Type B pancreatic cell (in vitro differentiated cells): ENCODE measurements at regions not wholly inside any gene's neighbourhood (a gene's known extent, or its start where the extent isn't known, plus 50 kb on each side); places are given as distances from the start of the nearest gene placed in this dataset.

Experiments used
- DNase-seq: peaks from one replicate; pipeline ENCODE4 v3.0.0; 2021; ENCODE audit warnings: mixed read lengths; ENCODE audit not compliant: unreplicated experiment; ENCODE audit errors: extremely low spot score
- H3K27ac Mint-ChIP-seq: 2 replicates; pipeline ENCODE4 v1.8.0; 2021; ENCODE audit warnings: mild to moderate bottlenecking, mixed read lengths
- H3K27me3 Mint-ChIP-seq: 2 replicates; pipeline ENCODE4 v1.8.0; 2021; ENCODE audit warnings: mixed read lengths
- H3K36me3 Mint-ChIP-seq: 2 replicates; pipeline ENCODE4 v1.8.0; 2021; ENCODE audit warnings: mixed read lengths
- H3K4me1 Mint-ChIP-seq: one replicate; pipeline ENCODE4 v1.8.0; 2021; ENCODE audit warnings: mixed read lengths; ENCODE audit not compliant: unreplicated experiment
- H3K4me3 Mint-ChIP-seq: 2 replicates; pipeline ENCODE4 v1.8.0; 2021; ENCODE audit warnings: mild to moderate bottlenecking, mixed read lengths
- H3K9me3 Mint-ChIP-seq: 2 replicates; pipeline ENCODE4 v1.8.0; 2021; ENCODE audit warnings: mixed read lengths
- TF ChIP-seq, protein P1 (sequence below): fragments of 200-600 bp; sonication (generic); conservative IDR thresholded peaks from 2 replicates; pipeline ENCODE4 v1.5.0; 2021; ENCODE audit warnings: antibody characterized with exemption, mild to moderate bottlenecking

DNA sequence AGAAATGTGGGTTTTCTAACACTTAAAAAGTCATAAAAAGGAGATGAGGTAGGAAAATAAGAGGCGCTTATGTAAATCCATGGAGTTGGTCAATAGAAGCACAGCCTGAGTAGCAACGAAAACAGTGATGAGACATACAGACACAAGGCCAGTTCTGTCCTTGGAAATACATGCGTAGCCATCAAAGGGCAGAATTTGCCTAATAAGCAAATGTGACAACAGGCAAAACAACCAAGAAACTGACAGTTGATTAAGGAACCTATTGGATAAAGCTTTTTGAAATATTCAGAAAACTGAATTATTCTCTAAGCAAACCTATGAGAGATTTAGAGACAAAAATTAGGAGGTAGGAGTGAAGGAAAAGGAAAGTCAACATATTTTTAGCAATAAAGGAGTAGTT, 586.3 kb downstream of the PLCL1 start:
- TF ChIP-seq, protein P1, sequence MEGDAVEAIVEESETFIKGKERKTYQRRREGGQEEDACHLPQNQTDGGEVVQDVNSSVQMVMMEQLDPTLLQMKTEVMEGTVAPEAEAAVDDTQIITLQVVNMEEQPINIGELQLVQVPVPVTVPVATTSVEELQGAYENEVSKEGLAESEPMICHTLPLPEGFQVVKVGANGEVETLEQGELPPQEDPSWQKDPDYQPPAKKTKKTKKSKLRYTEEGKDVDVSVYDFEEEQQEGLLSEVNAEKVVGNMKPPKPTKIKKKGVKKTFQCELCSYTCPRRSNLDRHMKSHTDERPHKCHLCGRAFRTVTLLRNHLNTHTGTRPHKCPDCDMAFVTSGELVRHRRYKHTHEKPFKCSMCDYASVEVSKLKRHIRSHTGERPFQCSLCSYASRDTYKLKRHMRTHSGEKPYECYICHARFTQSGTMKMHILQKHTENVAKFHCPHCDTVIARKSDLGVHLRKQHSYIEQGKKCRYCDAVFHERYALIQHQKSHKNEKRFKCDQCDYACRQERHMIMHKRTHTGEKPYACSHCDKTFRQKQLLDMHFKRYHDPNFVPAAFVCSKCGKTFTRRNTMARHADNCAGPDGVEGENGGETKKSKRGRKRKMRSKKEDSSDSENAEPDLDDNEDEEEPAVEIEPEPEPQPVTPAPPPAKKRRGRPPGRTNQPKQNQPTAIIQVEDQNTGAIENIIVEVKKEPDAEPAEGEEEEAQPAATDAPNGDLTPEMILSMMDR: no peak
- H3K27ac Mint-ChIP-seq: no peak overlapping the region
- H3K4me1 Mint-ChIP-seq: no peaks in the 10 kb centered on the region
- no peaks in the 10 kb centered on the region for H3K36me3 Mint-ChIP-seq
- no peak overlapping the region for H3K4me3 Mint-ChIP-seq
- peaks cover 15% of the 10 kb centered on the region for H3K27me3 Mint-ChIP-seq
- H3K9me3 Mint-ChIP-seq: no peaks in the 10 kb centered on the region
- DNase-seq: no peak

- TF ChIP-seq, protein P1: no peak
- H3K4me1 Mint-ChIP-seq: no peaks in the 10 kb centered on the region
- peaks cover 7% of the 10 kb centered on the region for H3K27me3 Mint-ChIP-seq
- H3K36me3 Mint-ChIP-seq: no peaks in the 10 kb centered on the region
- H3K27ac Mint-ChIP-seq: no peak overlapping the region
- no peak for DNase-seq
- H3K9me3 Mint-ChIP-seq: no peaks in the 10 kb centered on the region
- H3K4me3 Mint-ChIP-seq: no peak overlapping the region
Measured at GRCh38 chr2:198387677-198388076, 583.3 kb downstream of the PLCL1 start.

DNA sequence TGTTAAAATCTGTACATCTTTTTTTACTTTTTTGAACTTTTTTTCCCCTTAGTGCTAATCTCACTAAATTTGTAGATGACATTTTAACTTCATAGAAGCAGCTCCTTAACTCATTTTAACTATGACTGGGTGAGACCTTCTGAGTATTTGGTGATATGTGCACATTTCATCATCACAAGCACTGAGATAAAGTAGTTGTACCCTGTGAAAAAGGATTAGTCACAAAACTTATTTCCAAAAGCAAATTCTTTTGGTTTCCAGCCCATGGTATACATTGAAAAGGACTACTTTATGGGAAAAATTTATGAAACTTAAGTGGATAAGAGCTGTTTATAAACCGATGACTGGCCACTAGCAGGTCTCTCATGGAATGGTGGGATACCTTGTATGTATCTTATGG, 581.5 kb downstream of the PLCL1 start:
- TF ChIP-seq, protein P1: no peak
- Mint-ChIP-seq H3K27ac (no peak overlapping the region), H3K27me3 (peaks cover 8% of the 10 kb centered on the region), H3K4me1 (no peaks in the 10 kb centered on the region), H3K9me3 (no peaks in the 10 kb centered on the region), H3K36me3 (no peaks in the 10 kb centered on the region), H3K4me3 (no peak overlapping the region)
- DNase-seq: no peak

DNA sequence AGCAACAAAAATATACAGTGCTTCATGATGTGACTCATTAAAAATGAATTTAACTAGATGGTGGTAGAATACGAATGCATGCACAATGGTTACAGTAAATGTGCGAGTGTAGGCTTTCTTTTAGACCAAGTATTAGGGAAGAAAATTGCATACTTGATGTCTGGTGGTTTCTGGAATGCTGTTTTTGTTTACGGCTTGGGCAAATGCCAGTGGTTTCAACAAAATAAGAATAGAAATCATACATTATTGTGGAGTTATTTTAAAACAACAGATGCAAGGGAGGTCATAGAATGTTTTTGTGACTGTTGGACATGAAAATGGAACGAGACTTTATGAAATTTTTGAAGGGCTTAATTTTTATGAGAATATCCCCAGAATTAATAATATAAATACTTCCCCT, 580.9 kb downstream of the PLCL1 start:
- Mint-ChIP-seq H3K36me3 (no peaks in the 10 kb centered on the region), H3K4me1 (no peaks in the 10 kb centered on the region), H3K27ac (no peak overlapping the region), H3K4me3 (no peak overlapping the region), H3K27me3 (peaks cover 8% of the 10 kb centered on the region), H3K9me3 (no peaks in the 10 kb centered on the region)
- no peak for DNase-seq
- TF ChIP-seq, protein P1: no peak

GRCh38 chr2:198383392-198383791, 579.0 kb downstream of the PLCL1 start:
- no peaks in the 10 kb centered on the region for H3K9me3 Mint-ChIP-seq
- H3K4me3 Mint-ChIP-seq: no peak overlapping the region
- H3K27me3 Mint-ChIP-seq: peaks cover 8% of the 10 kb centered on the region
- TF ChIP-seq, protein P1: no peak
- no peak for DNase-seq
- H3K27ac Mint-ChIP-seq: no peak overlapping the region
- H3K36me3 Mint-ChIP-seq: no peaks in the 10 kb centered on the region
- H3K4me1 Mint-ChIP-seq: no peaks in the 10 kb centered on the region

DNA sequence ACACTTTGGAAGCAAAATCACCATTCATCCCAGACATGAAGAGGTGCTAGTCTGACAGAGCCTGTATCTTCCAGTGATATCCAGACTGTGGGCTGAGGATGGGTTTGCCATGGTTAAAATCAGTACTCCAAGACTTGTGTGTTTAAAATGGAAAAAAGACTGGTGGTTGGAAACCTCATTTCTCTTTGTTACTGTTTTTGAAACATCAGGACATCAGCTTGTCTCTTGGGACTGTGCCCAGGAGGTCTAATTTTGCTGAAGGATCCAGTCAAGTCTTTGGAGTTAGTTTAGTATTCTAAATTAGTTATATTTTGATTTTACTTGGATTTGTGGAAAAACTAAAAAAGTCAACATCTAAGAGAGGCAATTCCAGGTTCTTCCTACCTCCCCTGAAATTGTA, 578.4 kb downstream of the PLCL1 start:
- no peak overlapping the region for H3K27ac Mint-ChIP-seq
- no peaks in the 10 kb centered on the region for H3K36me3 Mint-ChIP-seq
- no peaks in the 10 kb centered on the region for H3K9me3 Mint-ChIP-seq
- no peaks in the 10 kb centered on the region for H3K4me1 Mint-ChIP-seq
- H3K27me3 Mint-ChIP-seq: peaks cover 8% of the 10 kb centered on the region
- DNase-seq: no peak
- TF ChIP-seq, protein P1: no peak
- no peak overlapping the region for H3K4me3 Mint-ChIP-seq
